A673 (cell line): ENCODE measurements at regions not wholly inside any gene's neighbourhood (a gene's known extent, or its start where the extent isn't known, plus 50 kb on each side); places are given as distances from the start of the nearest gene placed in this dataset.

Experiments used
- BruUV-seq: library from RNA; stranded (reverse); fragments of 400-500 nt; replicated peaks from 2 replicates; lab custom pipeline; 2021; lab: Mats Ljungman, UMichigan
- CTCF ChIA-PET: fragments of 300-600 bp; sonication (Branson Sonifier 250); formaldehyde crosslinking; loops from one replicate; lab custom pipeline; 2022; ENCODE audit warnings: antibody characterized with exemption; lab: Charles Lee
- POLR2A ChIA-PET: fragments of 300-600 bp; sonication (Branson Sonifier 250); formaldehyde crosslinking; loops from one replicate; lab custom pipeline; 2022; ENCODE audit warnings: antibody characterized with exemption; ENCODE audit not compliant: low non-redundant PET; lab: Charles Lee
- DNase-seq: peaks from one replicate; pipeline ENCODE4 v3.0.0-alpha.2; 2015; ENCODE audit warnings: low spot score
- H3K27ac ChIP-seq: fragments of 200-600 bp; sonication (generic); 2 replicates; pipeline ENCODE4 v1.5.1; 2016; ENCODE audit warnings: mixed run types, low read depth, mild to moderate bottlenecking, mixed read lengths, antibody characterized with exemption, low read length; ENCODE audit not compliant: poor library complexity, severe bottlenecking
- H3K27me3 ChIP-seq: fragments of 200-600 bp; sonication (generic); replicated peaks from 2 replicates; pipeline ENCODE4 v1.6.1; 2017; ENCODE audit warnings: mixed run types, low read depth, mild to moderate bottlenecking, mixed read lengths, antibody characterized with exemption, low read length; ENCODE audit not compliant: insufficient read depth, poor library complexity
- H3K36me3 ChIP-seq: fragments of 200-600 bp; sonication (generic); 2 replicates; pipeline ENCODE4 v1.6.1; 2016; ENCODE audit warnings: mixed run types, mild to moderate bottlenecking, mixed read lengths, antibody characterized with exemption, low read length; ENCODE audit not compliant: insufficient read depth, poor library complexity, severe bottlenecking
- H3K4me1 ChIP-seq: fragments of 200-600 bp; sonication (generic); 2 replicates; pipeline ENCODE4 v1.6.1; 2017; ENCODE audit warnings: mixed run types, mild to moderate bottlenecking, mixed read lengths, antibody characterized with exemption, low read length; ENCODE audit not compliant: insufficient read depth, poor library complexity, severe bottlenecking
- H3K4me3 ChIP-seq: fragments of 200-600 bp; sonication (generic); 2 replicates; pipeline ENCODE4 v1.5.1; 2016; ENCODE audit warnings: low read depth, mixed run types, mild to moderate bottlenecking, mixed read lengths, low read length; ENCODE audit not compliant: poor library complexity, severe bottlenecking
- H3K9me3 ChIP-seq: fragments of 200-600 bp; sonication (generic); 2 replicates; pipeline ENCODE4 v1.6.1; 2016; ENCODE audit warnings: mixed run types, low read depth, mild to moderate bottlenecking, mixed read lengths, antibody characterized with exemption, low read length; ENCODE audit not compliant: poor library complexity, severe bottlenecking
- EZH2 ChIP-seq: fragments of 200-600 bp; sonication (generic); IDR thresholded peaks from 2 replicates; pipeline ENCODE4 v1.6.1; 2017; ENCODE audit warnings: borderline replicate concordance, low read depth, mild to moderate bottlenecking, mixed read lengths, antibody characterized with exemption, low read length; ENCODE audit not compliant: poor library complexity, severe bottlenecking
- intact Hi-C: fragments of 100-400 bp; cut with micrococcal nuclease; formaldehyde crosslinking; loops from one replicate; pipeline ENCODE4 v1.10.0; 2022; ENCODE audit not compliant: unreplicated experiment
- TF ChIP-seq, protein P1 (sequence below): fragments of 300-800, 200-600 bp; sonication (generic); conservative IDR thresholded peaks from 2 replicates; pipeline ENCODE4 v1.5.1; 2017; ENCODE audit warnings: low read depth, mild to moderate bottlenecking, antibody characterized with exemption, low read length, moderate library complexity, mixed read lengths

- BruUV-seq = no TSS peak
- no peak for DNase-seq
- H3K27me3 ChIP-seq = no peaks in the 10 kb centered on the region
- no peaks in the 10 kb centered on the region for H3K4me1 ChIP-seq
- no peaks in the 10 kb centered on the region for H3K36me3 ChIP-seq
- no peak overlapping the region for H3K4me3 ChIP-seq
- H3K9me3 ChIP-seq = no peaks in the 10 kb centered on the region
- no peak overlapping the region for H3K27ac ChIP-seq
- ChIA-PET POLR2A (no interaction called here), CTCF (no interaction called here)
- TF ChIP-seq, protein P1, sequence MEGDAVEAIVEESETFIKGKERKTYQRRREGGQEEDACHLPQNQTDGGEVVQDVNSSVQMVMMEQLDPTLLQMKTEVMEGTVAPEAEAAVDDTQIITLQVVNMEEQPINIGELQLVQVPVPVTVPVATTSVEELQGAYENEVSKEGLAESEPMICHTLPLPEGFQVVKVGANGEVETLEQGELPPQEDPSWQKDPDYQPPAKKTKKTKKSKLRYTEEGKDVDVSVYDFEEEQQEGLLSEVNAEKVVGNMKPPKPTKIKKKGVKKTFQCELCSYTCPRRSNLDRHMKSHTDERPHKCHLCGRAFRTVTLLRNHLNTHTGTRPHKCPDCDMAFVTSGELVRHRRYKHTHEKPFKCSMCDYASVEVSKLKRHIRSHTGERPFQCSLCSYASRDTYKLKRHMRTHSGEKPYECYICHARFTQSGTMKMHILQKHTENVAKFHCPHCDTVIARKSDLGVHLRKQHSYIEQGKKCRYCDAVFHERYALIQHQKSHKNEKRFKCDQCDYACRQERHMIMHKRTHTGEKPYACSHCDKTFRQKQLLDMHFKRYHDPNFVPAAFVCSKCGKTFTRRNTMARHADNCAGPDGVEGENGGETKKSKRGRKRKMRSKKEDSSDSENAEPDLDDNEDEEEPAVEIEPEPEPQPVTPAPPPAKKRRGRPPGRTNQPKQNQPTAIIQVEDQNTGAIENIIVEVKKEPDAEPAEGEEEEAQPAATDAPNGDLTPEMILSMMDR = no peak
- TF ChIP-seq EZH2 = no peak
- intact Hi-C loops = no loop called here
Observed at GRCh38 chr4:26229974-26230373, 90.8 kb upstream of the RBPJ start.

- H3K27ac ChIP-seq = no peak overlapping the region
- intact Hi-C loops = no loop called here
- no peaks in the 10 kb centered on the region for H3K27me3 ChIP-seq
- BruUV-seq = no TSS peak
- H3K36me3 ChIP-seq = no peaks in the 10 kb centered on the region
- H3K4me1 ChIP-seq = no peaks in the 10 kb centered on the region
- DNase-seq = no peak
- no peak overlapping the region for H3K4me3 ChIP-seq
- POLR2A ChIA-PET = no interaction called here
- TF ChIP-seq, protein P1 = no peak
- no peak for TF ChIP-seq EZH2
- CTCF ChIA-PET = no interaction called here
- no peaks in the 10 kb centered on the region for H3K9me3 ChIP-seq
Observed at GRCh38 chr4:26233350-26233749, 87.5 kb upstream of the RBPJ start.

DNA sequence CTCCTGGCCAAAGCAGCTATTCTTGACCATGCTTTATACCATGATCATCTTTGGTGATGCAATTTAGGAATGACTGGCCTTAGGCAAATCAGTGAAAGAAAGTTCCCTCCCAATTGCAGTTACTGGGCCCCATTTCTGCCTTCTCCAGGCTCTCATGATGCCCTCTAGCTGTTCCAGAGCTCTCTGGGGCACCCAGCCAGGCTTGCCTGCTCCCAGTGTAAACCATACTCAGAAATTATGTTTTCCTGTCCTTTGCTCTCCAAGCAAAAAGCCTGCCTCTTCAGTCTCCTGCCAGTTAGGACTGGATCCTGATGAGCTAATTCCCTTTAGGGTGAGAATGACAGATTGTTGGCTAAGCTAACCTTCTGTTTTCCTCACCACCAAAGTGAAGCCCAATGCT, 85.3 kb upstream of the RBPJ start:
- POLR2A ChIA-PET = no interaction called here
- CTCF ChIA-PET = no interaction called here
- intact Hi-C loops = no loop called here
- Histone ChIP-seq H3K36me3 (no peaks in the 10 kb centered on the region), H3K4me1 (no peaks in the 10 kb centered on the region), H3K9me3 (no peaks in the 10 kb centered on the region), H3K27me3 (no peaks in the 10 kb centered on the region), H3K27ac (no peak overlapping the region), H3K4me3 (no peak overlapping the region)
- TF ChIP-seq EZH2 = no peak
- TF ChIP-seq, protein P1 = no peak
- BruUV-seq = no TSS peak
- no peak for DNase-seq
